ENCODE measurements at regions not wholly inside any gene's neighbourhood (a gene's known extent, or its start where the extent isn't known, plus 50 kb on each side); places are given as distances from the start of the nearest gene placed in this dataset.
"Not testable (repeated sequence)": the region's sequence is repeated elsewhere in the genome, so short reads cannot be mapped to it uniquely, and the experiment has no call there.

DNA sequence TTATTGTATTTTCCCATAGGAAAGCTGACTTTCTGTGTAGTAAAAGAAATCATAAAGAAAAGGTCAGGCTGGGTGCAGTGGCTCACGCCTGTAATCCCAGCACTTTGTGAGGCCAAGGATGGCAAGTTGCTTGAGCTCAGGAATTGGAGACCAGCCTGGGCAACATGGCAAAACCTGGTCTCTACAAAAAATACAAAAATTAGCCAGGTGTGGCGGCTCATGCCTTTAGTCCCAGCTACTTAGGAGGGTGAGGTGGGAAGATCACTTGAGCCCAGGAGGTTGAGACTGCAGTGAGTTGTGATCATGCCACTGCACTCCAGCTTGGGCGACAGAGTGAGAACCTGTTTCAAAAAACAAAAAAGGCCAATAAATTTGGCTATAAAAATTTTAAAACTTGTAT lies 79.4 kb upstream of the MKI67 start:
- TF ChIP-seq POLR2A (IDR thresholded peaks at IDR 0.05; ENCODE audit: low read depth, low read length); EZH2 (IDR thresholded peaks at IDR 0.05; ENCODE audit: borderline replicate concordance, low read depth, low read length, severe bottlenecking); POLR2AphosphoS5 (IDR thresholded peaks at IDR 0.05; ENCODE audit: insufficient read depth, low read depth, low read length); GATA2 (IDR thresholded peaks at IDR 0.05; ENCODE audit: insufficient read depth, insufficient read length, low read depth, low read length); MYC (IDR thresholded peaks at IDR 0.05; ENCODE audit: low read depth, low read length): not testable (repeated sequence)
- TF ChIP-seq, protein P1, sequence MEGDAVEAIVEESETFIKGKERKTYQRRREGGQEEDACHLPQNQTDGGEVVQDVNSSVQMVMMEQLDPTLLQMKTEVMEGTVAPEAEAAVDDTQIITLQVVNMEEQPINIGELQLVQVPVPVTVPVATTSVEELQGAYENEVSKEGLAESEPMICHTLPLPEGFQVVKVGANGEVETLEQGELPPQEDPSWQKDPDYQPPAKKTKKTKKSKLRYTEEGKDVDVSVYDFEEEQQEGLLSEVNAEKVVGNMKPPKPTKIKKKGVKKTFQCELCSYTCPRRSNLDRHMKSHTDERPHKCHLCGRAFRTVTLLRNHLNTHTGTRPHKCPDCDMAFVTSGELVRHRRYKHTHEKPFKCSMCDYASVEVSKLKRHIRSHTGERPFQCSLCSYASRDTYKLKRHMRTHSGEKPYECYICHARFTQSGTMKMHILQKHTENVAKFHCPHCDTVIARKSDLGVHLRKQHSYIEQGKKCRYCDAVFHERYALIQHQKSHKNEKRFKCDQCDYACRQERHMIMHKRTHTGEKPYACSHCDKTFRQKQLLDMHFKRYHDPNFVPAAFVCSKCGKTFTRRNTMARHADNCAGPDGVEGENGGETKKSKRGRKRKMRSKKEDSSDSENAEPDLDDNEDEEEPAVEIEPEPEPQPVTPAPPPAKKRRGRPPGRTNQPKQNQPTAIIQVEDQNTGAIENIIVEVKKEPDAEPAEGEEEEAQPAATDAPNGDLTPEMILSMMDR (IDR thresholded peaks at IDR 0.05; ENCODE audit: extremely low read depth in 1 of 2, insufficient read depth in 1 of 2, low read depth in 1 of 2, low read length in 2 of 2) = not testable (repeated sequence)
- TF ChIP-seq, protein P2, sequence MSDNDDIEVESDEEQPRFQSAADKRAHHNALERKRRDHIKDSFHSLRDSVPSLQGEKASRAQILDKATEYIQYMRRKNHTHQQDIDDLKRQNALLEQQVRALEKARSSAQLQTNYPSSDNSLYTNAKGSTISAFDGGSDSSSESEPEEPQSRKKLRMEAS (IDR thresholded peaks at IDR 0.05; ENCODE audit: insufficient read depth, insufficient read length) = not testable (repeated sequence)
